Naive thymus-derived CD4-positive, alpha-beta T cell (primary cell): ENCODE measurements at regions not wholly inside any gene's neighbourhood (a gene's known extent, or its start where the extent isn't known, plus 50 kb on each side); places are given as distances from the start of the nearest gene placed in this dataset.

ENCODE experiments used
- ATAC-seq: fragments of 150-1000 bp; cut with Tn5 transposase; 2 replicates; pipeline ENCODE4 v1.10.0; 2021; ENCODE audit warnings: mild to moderate bottlenecking, moderate library complexity
- CTCF ChIA-PET: fragments of 350-600 bp; sonication (Branson Sonifier 250); formaldehyde crosslinking; loops from one replicate; lab custom pipeline; 2021; ENCODE audit warnings: antibody characterized with exemption; lab: Charles Lee
- POLR2A ChIA-PET: fragments of 350-600 bp; sonication (Branson Sonifier 250); formaldehyde crosslinking; loops from one replicate; lab custom pipeline; 2021; ENCODE audit warnings: antibody characterized with exemption, inconsistent platforms; lab: Charles Lee
- DNase-seq, 9 donors: peaks; one replicate each; pipeline versions ENCODE4 v3.0.0 to v3.0.0-alpha.2; 2020 to 2022; ENCODE audit warnings: mixed read lengths in 1 of 9
- H3K27ac ChIP-seq: one replicate; pipeline ENCODE4 v1.7.0; 2013; ENCODE audit warnings: mild to moderate bottlenecking, low read depth, low read length, moderate library complexity
- H3K27me3 ChIP-seq, 2 donors: one replicate each; pipeline ENCODE4 v1.7.0; 2013; ENCODE audit warnings: low read length in 2 of 2, mild to moderate bottlenecking in 2 of 2, moderate library complexity in 2 of 2; ENCODE audit not compliant: control insufficient read depth in 2 of 2, insufficient read depth in 2 of 2
- H3K36me3 ChIP-seq, 3 experiments: 1 replicate in 2 of 3; 2 replicates in 1 of 3; pipeline ENCODE4 v1.7.0; 2013; ENCODE audit warnings: low read length in 3 of 3, mild to moderate bottlenecking in 3 of 3, moderate library complexity in 1 of 3; ENCODE audit not compliant: insufficient read depth in 3 of 3, control insufficient read depth in 2 of 3
- H3K4me1 ChIP-seq, 2 donors: one replicate each; pipeline ENCODE4 v1.7.0; 2013; ENCODE audit warnings: low read length in 2 of 2, mild to moderate bottlenecking in 2 of 2, moderate library complexity in 1 of 2; ENCODE audit not compliant: control insufficient read depth in 2 of 2, insufficient read depth in 2 of 2
- H3K4me3 ChIP-seq: 2 replicates; pipeline ENCODE4 v1.7.0; 2013; ENCODE audit warnings: mild to moderate bottlenecking, low read length
- H3K9me3 ChIP-seq, 3 experiments: 1 replicate in 2 of 3; 2 replicates in 1 of 3; pipeline ENCODE4 v1.7.0; 2013; ENCODE audit warnings: low read length in 3 of 3; ENCODE audit not compliant: control insufficient read depth in 2 of 3
- H3K27ac Mint-ChIP-seq, 9 donors: one replicate each; pipeline ENCODE4 v1.8.0; 2020 to 2022; ENCODE audit warnings: mixed read lengths in 9 of 9, mild to moderate bottlenecking in 8 of 9, moderate library complexity in 5 of 9, inconsistent platforms in 2 of 9
- H3K27me3 Mint-ChIP-seq, 5 donors: one replicate each; pipeline ENCODE4 v1.8.0; 2021 to 2022; ENCODE audit warnings: mixed read lengths in 5 of 5, mild to moderate bottlenecking in 1 of 5
- H3K36me3 Mint-ChIP-seq, 5 donors: one replicate each; pipeline ENCODE4 v1.8.0; 2020 to 2022; ENCODE audit warnings: mixed read lengths in 5 of 5, mild to moderate bottlenecking in 3 of 5, inconsistent platforms in 1 of 5
- H3K4me1 Mint-ChIP-seq, 7 donors: one replicate each; pipeline ENCODE4 v1.8.0; 2020 to 2022; ENCODE audit warnings: mixed read lengths in 7 of 7, mild to moderate bottlenecking in 3 of 7, inconsistent platforms in 1 of 7
- H3K4me3 Mint-ChIP-seq, 10 donors: one replicate each; pipeline ENCODE4 v1.8.0; 2020 to 2022; ENCODE audit warnings: mild to moderate bottlenecking in 10 of 10, mixed read lengths in 10 of 10, moderate library complexity in 6 of 10, inconsistent platforms in 2 of 10
- H3K9me3 Mint-ChIP-seq, 11 donors: one replicate each; pipeline ENCODE4 v1.8.0; 2020 to 2022; ENCODE audit warnings: mixed read lengths in 11 of 11, mild to moderate bottlenecking in 4 of 11, inconsistent platforms in 1 of 11, moderate library complexity in 1 of 11
- intact Hi-C, 2 donors: fragments of 100-400 bp; cut with micrococcal nuclease; formaldehyde crosslinking; loops; one replicate each; pipeline ENCODE4 v1.15.1; 2023

GRCh38 chr16:86930663-86931373, 352.5 kb downstream of the FOXL1 start:
- ChIA-PET CTCF (no interaction called here), POLR2A (no interaction called here)
- Mint-ChIP-seq H3K4me1 (peaks cover 0 to 5% (median 0%) of the 10 kb centered on the region in 7 donors), H3K9me3 (peaks cover 0 to 6% (median 0%) of the 10 kb centered on the region in 11 donors), H3K4me3 (no peak overlapping the region), H3K36me3 (peaks cover 0 to 5% (median 0%) of the 10 kb centered on the region in 5 donors), H3K27ac (no peak overlapping the region), H3K27me3 (peaks cover 17 to 50% (median 42%) of the 10 kb centered on the region in 5 donors)
- Histone ChIP-seq H3K27me3 (no peaks in the 10 kb centered on the region), H3K36me3 (no peaks in the 10 kb centered on the region), H3K9me3 (no peaks in the 10 kb centered on the region), H3K4me1 (no peaks in the 10 kb centered on the region), H3K27ac (no peak overlapping the region), H3K4me3 (no peak overlapping the region)
- DNase-seq (no peak), ATAC-seq (no peak)
- intact Hi-C loops: no loop called here

- H3K27ac ChIP-seq: no peak overlapping the region
- H3K4me1 Mint-ChIP-seq: peaks cover 0 to 5% (median 0%) of the 10 kb centered on the region in 7 donors
- H3K4me1 ChIP-seq: no peaks in the 10 kb centered on the region
- H3K4me3 ChIP-seq: no peak overlapping the region
- H3K27me3 Mint-ChIP-seq: peaks cover 16 to 44% (median 42%) of the 10 kb centered on the region in 5 donors
- no peak overlapping the region for H3K27ac Mint-ChIP-seq
- no peak overlapping the region for H3K4me3 Mint-ChIP-seq
- no peaks in the 10 kb centered on the region for H3K9me3 ChIP-seq
- peaks cover 0 to 6% (median 0%) of the 10 kb centered on the region in 11 donors for H3K9me3 Mint-ChIP-seq
- intact Hi-C loops: no loop called here
- no peaks in the 10 kb centered on the region for H3K36me3 ChIP-seq
- peaks cover 0 to 5% (median 0%) of the 10 kb centered on the region in 5 donors for H3K36me3 Mint-ChIP-seq
- CTCF ChIA-PET: no interaction called here
- H3K27me3 ChIP-seq: no peaks in the 10 kb centered on the region
- DNase-seq (no peak), ATAC-seq (no peak)
- POLR2A ChIA-PET: no interaction called here
Measured at GRCh38 chr16:86931410-86931941, 353.1 kb downstream of the FOXL1 start.

GRCh38 chr16:86932130-86932982, 354.0 kb downstream of the FOXL1 start:
- ATAC-seq (no peak), DNase-seq (no peak)
- Mint-ChIP-seq H3K27ac (no peak overlapping the region), H3K36me3 (peaks cover 0 to 5% (median 0%) of the 10 kb centered on the region in 5 donors), H3K9me3 (peaks cover 0 to 6% (median 0%) of the 10 kb centered on the region in 11 donors), H3K4me1 (peaks cover 0 to 5% (median 0%) of the 10 kb centered on the region in 7 donors), H3K27me3 (peaks cover 21 to 45% (median 42%) of the 10 kb centered on the region in 5 donors), H3K4me3 (no peak overlapping the region)
- Histone ChIP-seq H3K36me3 (no peaks in the 10 kb centered on the region), H3K27me3 (no peaks in the 10 kb centered on the region), H3K27ac (no peak overlapping the region), H3K4me1 (no peaks in the 10 kb centered on the region), H3K9me3 (no peaks in the 10 kb centered on the region), H3K4me3 (no peak overlapping the region)
- intact Hi-C loops: no loop called here
- ChIA-PET CTCF (no interaction called here), POLR2A (no interaction called here)

GRCh38 chr16:86934581-86935375, 356.4 kb downstream of the FOXL1 start:
- Mint-ChIP-seq H3K4me3 (no peak overlapping the region), H3K4me1 (peaks cover 0 to 3% (median 0%) of the 10 kb centered on the region in 7 donors)
- intact Hi-C loops: no loop called here

GRCh38 chr16:86939609-86940008, 361.3 kb downstream of the FOXL1 start:
- Mint-ChIP-seq H3K36me3 (peaks cover 0 to 3% (median 0%) of the 10 kb centered on the region in 5 donors), H3K27ac (no peak overlapping the region), H3K4me3 (no peak overlapping the region), H3K27me3 (peaks cover 15 to 44% (median 29%) of the 10 kb centered on the region in 5 donors), H3K4me1 (peaks cover 0 to 3% (median 0%) of the 10 kb centered on the region in 7 donors), H3K9me3 (peaks cover 0 to 16% (median 5%) of the 10 kb centered on the region in 11 donors)
- DNase-seq (no peak), ATAC-seq (no peak)
- H3K27me3 ChIP-seq: no peaks in the 10 kb centered on the region
- H3K36me3 ChIP-seq: no peaks in the 10 kb centered on the region
- no peaks in the 10 kb centered on the region for H3K4me1 ChIP-seq
- ChIA-PET POLR2A (no interaction called here), CTCF (no interaction called here)
- intact Hi-C loops: no loop called here
- H3K4me3 ChIP-seq: no peak overlapping the region
- H3K27ac ChIP-seq: no peak overlapping the region
- no peaks in the 10 kb centered on the region for H3K9me3 ChIP-seq

More at GRCh38 chr16:86934581-86935375, 356.4 kb downstream of the FOXL1 start:
- no peak for DNase-seq
- no peaks in the 10 kb centered on the region for H3K9me3 ChIP-seq
- ChIA-PET POLR2A (no interaction called here), CTCF (no interaction called here)
- peaks cover 0 to 9% (median 3%) of the 10 kb centered on the region in 11 donors for H3K9me3 Mint-ChIP-seq
- no peak overlapping the region for H3K27ac ChIP-seq
- H3K4me1 ChIP-seq: no peaks in the 10 kb centered on the region
- H3K36me3 Mint-ChIP-seq: peaks cover 0 to 5% (median 0%) of the 10 kb centered on the region in 5 donors
- H3K4me3 ChIP-seq: no peak overlapping the region
- no peaks in the 10 kb centered on the region for H3K36me3 ChIP-seq
- no peaks in the 10 kb centered on the region for H3K27me3 ChIP-seq
- H3K27ac Mint-ChIP-seq: no peak overlapping the region
- ATAC-seq: no peak
- peaks cover 20 to 36% (median 33%) of the 10 kb centered on the region in 5 donors for H3K27me3 Mint-ChIP-seq

- no peak for ATAC-seq
- Histone ChIP-seq H3K4me1 (no peaks in the 10 kb centered on the region), H3K4me3 (no peak overlapping the region), H3K9me3 (no peaks in the 10 kb centered on the region), H3K36me3 (no peaks in the 10 kb centered on the region), H3K27ac (no peak overlapping the region), H3K27me3 (no peaks in the 10 kb centered on the region)
- intact Hi-C loops: no loop called here
- CTCF ChIA-PET: no interaction called here
- H3K27ac Mint-ChIP-seq: no peak overlapping the region
- POLR2A ChIA-PET: no interaction called here
- H3K9me3 Mint-ChIP-seq: peaks cover 0 to 16% (median 5%) of the 10 kb centered on the region in 11 donors
- H3K4me3 Mint-ChIP-seq: no peak overlapping the region
- no peak for DNase-seq
- peaks cover 0 to 3% (median 0%) of the 10 kb centered on the region in 5 donors for H3K36me3 Mint-ChIP-seq
- H3K27me3 Mint-ChIP-seq: peaks cover 5 to 29% (median 15%) of the 10 kb centered on the region in 5 donors
- H3K4me1 Mint-ChIP-seq: no peaks in the 10 kb centered on the region
Measured at GRCh38 chr16:86941731-86942130, 363.4 kb downstream of the FOXL1 start.
